IPS-20b (cell line): ENCODE measurements at regions not wholly inside any gene's neighbourhood (a gene's known extent, or its start where the extent isn't known, plus 50 kb on each side); places are given as distances from the start of the nearest gene placed in this dataset.

Source experiments
- H3K27ac ChIP-seq: one replicate; pipeline ENCODE4 v1.5.1; 2013; ENCODE audit warnings: low read length
- H3K27me3 ChIP-seq: 2 replicates; pipeline ENCODE4 v1.6.1; 2013; ENCODE audit warnings: mild to moderate bottlenecking, low read length, inconsistent platforms; ENCODE audit not compliant: insufficient read depth
- H3K36me3 ChIP-seq: 2 replicates; pipeline ENCODE4 v1.6.1; 2013; ENCODE audit warnings: low read depth, mild to moderate bottlenecking, inconsistent platforms, low read length, moderate library complexity; ENCODE audit not compliant: insufficient read depth
- H3K4me1 ChIP-seq: 2 replicates; pipeline ENCODE4 v1.6.1; 2013; ENCODE audit warnings: mild to moderate bottlenecking, control low read depth, inconsistent platforms, low read length, moderate library complexity; ENCODE audit not compliant: insufficient read depth
- H3K4me3 ChIP-seq: 2 replicates; pipeline ENCODE4 v1.5.1; 2013; ENCODE audit warnings: mild to moderate bottlenecking, low read length, inconsistent platforms
- H3K9ac ChIP-seq: 2 replicates; pipeline ENCODE4 v1.6.1; 2013; ENCODE audit warnings: low read depth, mild to moderate bottlenecking, inconsistent platforms, low read length, moderate library complexity
- H3K9me3 ChIP-seq: 2 replicates; pipeline ENCODE4 v1.6.1; 2013; ENCODE audit warnings: mild to moderate bottlenecking, low read depth, low read length, inconsistent platforms; ENCODE audit not compliant: insufficient read depth

DNA sequence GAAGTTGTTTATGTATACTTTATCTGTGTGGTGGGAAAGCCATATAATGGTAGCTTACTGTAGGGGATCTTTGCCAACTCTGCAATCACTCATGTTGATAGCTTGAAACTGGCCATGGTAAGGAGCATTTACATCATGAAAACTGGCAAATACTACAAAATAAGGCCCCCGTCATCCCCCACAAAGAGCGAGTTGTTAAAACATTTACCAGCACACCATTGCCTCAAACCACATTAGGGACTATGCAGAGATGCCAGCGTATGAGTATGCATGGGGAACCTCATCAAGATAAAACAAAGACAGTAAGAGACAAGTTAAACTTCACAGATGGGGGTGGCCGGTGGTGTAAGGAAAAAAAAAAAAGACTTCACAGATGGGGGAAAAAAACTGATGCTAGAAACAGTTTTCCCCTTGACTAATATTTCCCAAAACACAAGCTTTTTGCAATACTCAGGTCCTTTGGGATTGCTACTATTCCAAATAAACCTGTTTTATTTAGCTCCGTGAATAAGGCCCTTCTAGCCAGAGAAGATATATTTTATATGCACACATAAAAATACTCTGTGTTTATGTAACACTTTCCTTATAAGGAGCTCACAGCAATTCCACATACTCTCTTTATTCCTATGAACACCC is 70.6 kb upstream of the SERP2 start:
- no peak overlapping the region for H3K4me3 ChIP-seq
- peaks cover 19% of the 10 kb centered on the region for H3K4me1 ChIP-seq
- H3K9me3 ChIP-seq = no peaks in the 10 kb centered on the region
- H3K27me3 ChIP-seq = peaks cover 46% of the 10 kb centered on the region
- no peak overlapping the region for H3K27ac ChIP-seq
- no peaks in the 10 kb centered on the region for H3K36me3 ChIP-seq
- no peak overlapping the region for H3K9ac ChIP-seq

GRCh38 chr13:44303681-44304432 is 69.8 kb upstream of the SERP2 start:
- Histone ChIP-seq H3K27me3 (peaks cover 54% of the 10 kb centered on the region), H3K9ac (no peak overlapping the region), H3K4me3 (no peak overlapping the region), H3K4me1 (peaks cover 19% of the 10 kb centered on the region), H3K9me3 (no peaks in the 10 kb centered on the region), H3K27ac (no peak overlapping the region), H3K36me3 (no peaks in the 10 kb centered on the region)

DNA sequence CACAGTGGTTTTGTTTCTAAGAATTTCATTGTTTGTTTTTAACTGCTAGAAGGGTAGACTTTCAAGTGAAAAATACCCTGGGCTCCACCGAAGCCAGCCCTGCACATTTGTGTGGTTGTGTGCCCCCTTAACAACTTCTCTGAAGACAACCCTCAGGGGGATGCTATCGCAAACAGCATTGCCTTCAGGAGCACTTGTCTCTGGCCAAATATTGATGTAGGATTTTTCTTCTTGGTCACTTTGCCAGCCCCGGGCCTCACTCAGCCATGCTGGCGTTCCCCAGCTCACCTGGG is 69.2 kb upstream of the SERP2 start:
- peaks cover 59% of the 10 kb centered on the region for H3K27me3 ChIP-seq
- no peak overlapping the region for H3K4me3 ChIP-seq
- no peak overlapping the region for H3K9ac ChIP-seq
- H3K9me3 ChIP-seq = no peaks in the 10 kb centered on the region
- H3K27ac ChIP-seq = no peak overlapping the region
- H3K36me3 ChIP-seq = no peaks in the 10 kb centered on the region
- H3K4me1 ChIP-seq = peaks cover 19% of the 10 kb centered on the region

DNA sequence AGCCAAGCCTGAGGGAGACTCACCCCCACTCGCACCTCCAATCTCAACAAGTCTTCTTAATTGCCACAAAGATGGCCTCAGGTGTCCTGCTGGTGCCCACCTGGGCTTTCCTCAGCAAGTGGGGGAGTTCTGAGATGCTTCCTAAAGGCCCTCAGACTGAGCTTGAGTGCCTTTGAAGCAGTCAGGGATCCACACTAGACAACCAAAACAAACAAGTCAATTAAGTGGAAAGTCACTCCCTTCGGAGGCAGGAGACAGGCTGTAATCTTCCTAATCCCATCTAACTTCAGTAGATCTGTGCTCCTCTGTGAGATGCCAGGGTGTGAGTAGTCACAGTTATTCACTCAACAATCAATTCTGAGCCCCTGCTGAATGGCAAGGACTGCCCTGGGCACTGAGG is 68.3 kb upstream of the SERP2 start:
- H3K9ac ChIP-seq = no peak overlapping the region
- no peaks in the 10 kb centered on the region for H3K36me3 ChIP-seq
- H3K4me3 ChIP-seq = peak overlapping the region; percentile 60
- H3K27ac ChIP-seq = no peak overlapping the region
- no peaks in the 10 kb centered on the region for H3K9me3 ChIP-seq
- peaks cover 19% of the 10 kb centered on the region for H3K4me1 ChIP-seq
- peaks cover 68% of the 10 kb centered on the region for H3K27me3 ChIP-seq

DNA sequence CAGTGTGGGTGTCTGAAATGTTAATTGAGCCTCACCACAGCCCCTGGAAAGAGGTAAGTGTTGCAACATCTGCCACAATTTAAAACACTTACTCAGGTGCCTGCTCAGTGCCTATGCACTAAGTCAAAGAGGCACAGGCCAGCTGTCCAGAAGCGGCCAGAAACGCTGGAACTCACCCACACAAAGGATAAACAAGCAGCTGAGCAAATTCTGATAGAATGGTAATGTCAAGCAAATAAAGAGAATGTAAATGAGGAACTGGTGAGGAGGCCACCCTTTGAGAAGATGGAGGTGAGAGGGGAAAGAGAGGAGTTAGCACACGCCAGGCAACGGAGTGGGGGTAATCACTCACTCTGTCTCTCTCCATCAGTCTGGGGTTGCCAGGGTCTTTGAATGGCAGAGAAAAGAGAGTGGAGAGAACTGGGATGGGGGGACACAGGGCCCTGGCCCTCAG is 67.7 kb upstream of the SERP2 start:
- Histone ChIP-seq H3K9me3 (no peaks in the 10 kb centered on the region), H3K27ac (no peak overlapping the region), H3K36me3 (no peaks in the 10 kb centered on the region), H3K9ac (peak overlapping the region; percentile 49; the same call in 1 of the 2 replicates), H3K27me3 (peaks cover 75% of the 10 kb centered on the region), H3K4me3 (peak overlapping the region; percentile 60), H3K4me1 (peaks cover 19% of the 10 kb centered on the region)

DNA sequence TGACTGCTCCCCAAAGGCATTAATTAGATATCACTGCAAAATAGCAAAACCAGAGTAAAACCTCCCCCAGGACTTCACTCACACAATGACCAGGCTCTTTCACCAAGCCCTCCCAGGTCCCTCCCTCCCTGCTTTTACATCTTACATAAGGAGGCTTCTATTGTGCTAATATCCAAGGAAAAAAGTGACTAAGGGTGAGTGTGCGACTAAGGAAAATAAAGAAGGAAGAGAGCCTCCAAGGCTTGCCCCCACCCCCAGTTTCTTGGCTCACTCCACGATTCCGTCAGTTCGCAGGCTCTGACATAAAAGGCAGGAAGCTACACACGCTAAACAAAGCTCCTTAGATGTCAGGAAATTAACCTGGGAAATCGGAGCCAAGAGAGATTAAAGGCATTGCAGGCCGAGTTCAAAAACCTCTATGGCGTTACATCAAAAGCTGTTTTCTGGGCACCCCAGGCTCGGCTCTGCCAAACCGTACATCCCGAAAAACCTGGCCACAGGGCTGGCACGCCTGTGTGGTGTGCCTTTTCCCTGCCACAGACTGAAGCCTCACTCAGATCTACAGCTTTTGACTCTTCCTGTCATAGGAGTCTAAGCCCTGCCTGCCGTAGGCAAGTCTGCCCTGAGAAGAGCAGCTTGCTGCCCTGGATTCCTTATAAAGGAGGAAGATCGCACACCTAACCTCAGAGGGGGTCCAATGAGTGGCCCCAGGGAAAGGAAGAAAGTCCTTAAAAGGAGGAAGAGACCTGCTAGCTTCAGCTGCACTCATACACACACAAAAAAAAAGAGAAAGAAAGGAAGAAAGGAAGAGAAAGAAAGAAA is 67.0 kb upstream of the SERP2 start:
- H3K9me3 ChIP-seq = no peaks in the 10 kb centered on the region
- H3K4me1 ChIP-seq = peaks cover 19% of the 10 kb centered on the region
- peaks cover 78% of the 10 kb centered on the region for H3K27me3 ChIP-seq
- peak overlapping the region; percentile 60 for H3K4me3 ChIP-seq
- no peaks in the 10 kb centered on the region for H3K36me3 ChIP-seq
- H3K27ac ChIP-seq = no peak overlapping the region
- peak overlapping the region; percentile 49; the same call in 1 of the 2 replicates for H3K9ac ChIP-seq

- no peak overlapping the region for H3K27ac ChIP-seq
- H3K36me3 ChIP-seq = no peaks in the 10 kb centered on the region
- H3K4me1 ChIP-seq = peaks cover 19% of the 10 kb centered on the region
- no peak overlapping the region for H3K9ac ChIP-seq
- H3K4me3 ChIP-seq = no peak overlapping the region
- peaks cover 78% of the 10 kb centered on the region for H3K27me3 ChIP-seq
- H3K9me3 ChIP-seq = no peaks in the 10 kb centered on the region
Observed at GRCh38 chr13:44307255-44307654, 66.4 kb upstream of the SERP2 start.

- H3K27me3 ChIP-seq = peaks cover 78% of the 10 kb centered on the region
- H3K9ac ChIP-seq = no peak overlapping the region
- peaks cover 19% of the 10 kb centered on the region for H3K4me1 ChIP-seq
Observed at GRCh38 chr13:44307844-44308243, 65.8 kb upstream of the SERP2 start.

DNA sequence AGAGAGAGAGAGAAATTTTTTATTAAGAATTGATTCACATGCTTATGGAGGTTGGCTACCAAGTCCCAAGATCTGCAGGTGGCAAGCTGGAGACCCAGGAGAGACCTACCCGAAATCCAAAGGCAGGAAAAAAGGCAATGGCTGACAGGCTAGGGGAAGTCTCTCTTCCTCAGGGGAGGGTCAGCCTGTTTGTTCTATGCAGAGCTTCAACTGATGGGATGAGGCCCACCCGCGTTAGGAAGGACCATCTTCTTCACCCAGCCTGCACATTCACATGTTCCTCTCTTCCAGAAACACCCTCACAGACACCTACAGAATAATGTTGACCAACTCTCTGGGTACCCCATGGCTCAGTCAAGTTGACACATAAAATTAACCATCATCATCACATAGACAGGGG is 65.3 kb upstream of the SERP2 start:
- H3K4me1 ChIP-seq = peaks cover 19% of the 10 kb centered on the region
- no peak overlapping the region for H3K4me3 ChIP-seq
- peaks cover 76% of the 10 kb centered on the region for H3K27me3 ChIP-seq
- no peaks in the 10 kb centered on the region for H3K36me3 ChIP-seq
- no peak overlapping the region for H3K9ac ChIP-seq
- H3K9me3 ChIP-seq = no peaks in the 10 kb centered on the region
- no peak overlapping the region for H3K27ac ChIP-seq

More at GRCh38 chr13:44307844-44308243, 65.8 kb upstream of the SERP2 start:
- Histone ChIP-seq H3K4me3 (no peak overlapping the region), H3K36me3 (no peaks in the 10 kb centered on the region), H3K9me3 (no peaks in the 10 kb centered on the region), H3K27ac (no peak overlapping the region)

GRCh38 chr13:44309794-44310757 is 63.5 kb upstream of the SERP2 start:
- Histone ChIP-seq H3K27ac (no peak overlapping the region), H3K9ac (no peak overlapping the region), H3K9me3 (no peaks in the 10 kb centered on the region), H3K4me1 (peaks cover 19% of the 10 kb centered on the region), H3K4me3 (no peak overlapping the region), H3K27me3 (peaks cover 59% of the 10 kb centered on the region), H3K36me3 (no peaks in the 10 kb centered on the region)
